Iris pigment epithelial cell (primary cell): ENCODE measurements at regions not wholly inside any gene's neighbourhood (a gene's known extent, or its start where the extent isn't known, plus 50 kb on each side); places are given as distances from the start of the nearest gene placed in this dataset.

ENCODE experiments used
- DNase-seq: peaks from one replicate; pipeline ENCODE4 v3.0.0-alpha.2; 2011; ENCODE audit warnings: low read depth

DNA sequence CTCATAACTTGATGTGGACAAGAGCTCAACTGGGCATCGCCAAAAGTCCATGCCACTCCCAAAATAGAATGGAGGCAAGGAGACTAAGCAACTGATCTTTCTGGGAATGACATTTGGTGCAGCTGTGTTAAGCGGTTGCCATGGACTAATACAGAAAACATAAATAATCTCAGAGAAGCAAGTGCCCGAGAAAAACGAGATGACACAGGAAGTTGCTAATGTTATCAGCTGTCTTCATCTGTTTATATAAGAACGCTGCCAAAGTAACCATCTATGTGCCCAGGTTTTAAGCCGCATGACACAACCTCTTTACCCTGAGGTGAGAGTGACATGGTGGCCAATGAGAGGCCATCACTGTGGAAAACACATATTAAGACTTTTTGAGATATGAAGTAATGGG lies 54.9 kb upstream of the SACS start:
- DNase-seq = peak; percentile 68

DNA sequence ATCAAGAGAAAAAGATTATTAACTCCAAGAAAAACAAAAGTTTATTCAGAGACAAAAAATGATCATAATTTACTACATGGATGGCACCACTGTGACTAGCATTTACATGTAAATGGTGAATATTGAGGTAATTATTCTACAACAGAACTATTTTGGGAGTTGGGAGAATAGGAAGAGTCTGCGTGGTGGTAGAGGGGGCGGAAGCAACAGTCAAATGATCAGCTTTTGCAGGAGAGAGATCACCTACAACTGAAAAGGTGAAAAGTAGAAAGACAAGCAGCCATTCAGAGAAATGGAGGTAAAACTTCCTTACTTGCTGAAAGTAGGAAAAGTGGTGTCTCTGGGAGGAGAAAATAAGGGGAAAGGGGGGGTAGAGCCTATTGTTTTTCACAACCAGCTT lies 62.8 kb upstream of the SACS start:
- no peak for DNase-seq

DNA sequence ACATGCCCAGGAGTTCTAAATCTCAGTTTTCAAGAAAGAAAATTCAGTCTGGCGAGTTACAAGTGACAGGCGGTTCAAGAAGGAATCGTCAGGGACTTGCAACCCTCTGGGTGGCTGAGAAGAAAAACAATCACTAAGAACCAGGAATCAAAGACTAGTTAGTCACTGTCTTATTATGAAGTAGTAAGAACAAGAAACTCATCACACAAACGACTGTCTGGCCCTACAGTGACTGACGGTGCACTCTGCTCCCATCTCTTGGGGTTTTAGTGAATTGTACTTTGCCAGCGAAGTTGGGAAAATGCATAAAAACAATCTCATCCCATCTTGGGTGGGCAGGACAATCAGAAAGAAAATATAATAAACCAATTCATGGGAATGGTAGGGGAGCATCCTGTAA lies 63.7 kb upstream of the SACS start:
- DNase-seq = no peak

DNA sequence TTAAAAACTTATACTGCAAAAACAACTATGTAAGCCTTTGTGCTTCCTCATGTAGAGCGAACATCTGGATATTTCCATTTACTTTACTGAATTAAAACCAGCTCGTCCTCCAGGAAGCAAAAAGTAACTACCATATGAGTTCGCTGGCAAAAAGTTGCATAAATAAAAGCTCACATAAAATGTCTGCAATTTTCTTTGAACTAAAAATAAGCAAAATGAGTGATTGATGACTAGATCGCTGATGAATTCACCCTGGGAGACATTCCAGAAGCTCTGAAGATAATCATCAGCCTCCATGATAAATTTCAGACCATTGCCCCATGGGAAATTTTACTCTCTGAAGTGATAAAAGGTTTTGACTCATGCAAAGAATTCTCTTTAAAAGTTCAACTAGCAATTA lies 67.3 kb upstream of the SACS start:
- DNase-seq = peak; percentile 94

DNA sequence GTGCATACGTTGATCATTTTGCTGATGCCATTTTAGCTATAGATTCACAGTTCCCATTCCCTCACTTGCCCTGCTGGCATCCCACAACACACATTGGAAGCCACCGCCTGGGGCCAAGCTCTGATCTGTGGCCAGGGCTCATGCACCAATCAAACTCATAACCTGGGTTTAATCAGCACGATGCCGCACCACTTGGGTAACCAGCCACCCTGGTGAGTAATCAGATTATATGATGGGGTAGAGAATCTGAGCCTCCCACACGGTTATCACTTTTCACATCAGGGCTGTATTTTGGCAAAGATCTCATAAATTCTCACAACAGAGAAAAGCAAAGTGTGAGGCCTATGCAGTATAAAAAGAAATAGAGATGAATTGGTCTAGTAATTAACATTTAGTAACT lies 66.0 kb upstream of the TNFRSF19 start:
- DNase-seq = peak; percentile 35

DNA sequence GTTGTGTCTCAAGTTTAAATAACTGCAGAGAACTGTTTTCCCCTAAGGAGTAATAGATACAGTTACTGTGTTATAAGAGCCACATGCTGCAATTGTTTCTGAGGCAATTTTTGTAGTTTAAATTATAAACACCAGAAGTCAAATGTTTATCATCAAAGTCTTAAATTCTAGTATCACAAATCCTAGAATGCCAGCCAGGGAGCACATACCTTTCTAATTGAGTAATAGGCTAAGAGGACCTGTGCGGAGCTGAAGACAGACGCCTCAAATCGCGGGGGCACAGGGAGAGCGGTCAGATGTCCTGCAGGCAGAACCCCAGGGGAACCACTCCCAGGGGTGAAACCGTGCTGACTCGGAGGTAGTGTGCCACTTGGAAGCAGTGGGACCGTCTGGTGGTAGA lies 65.2 kb upstream of the TNFRSF19 start:
- peak; percentile 64 for DNase-seq

DNA sequence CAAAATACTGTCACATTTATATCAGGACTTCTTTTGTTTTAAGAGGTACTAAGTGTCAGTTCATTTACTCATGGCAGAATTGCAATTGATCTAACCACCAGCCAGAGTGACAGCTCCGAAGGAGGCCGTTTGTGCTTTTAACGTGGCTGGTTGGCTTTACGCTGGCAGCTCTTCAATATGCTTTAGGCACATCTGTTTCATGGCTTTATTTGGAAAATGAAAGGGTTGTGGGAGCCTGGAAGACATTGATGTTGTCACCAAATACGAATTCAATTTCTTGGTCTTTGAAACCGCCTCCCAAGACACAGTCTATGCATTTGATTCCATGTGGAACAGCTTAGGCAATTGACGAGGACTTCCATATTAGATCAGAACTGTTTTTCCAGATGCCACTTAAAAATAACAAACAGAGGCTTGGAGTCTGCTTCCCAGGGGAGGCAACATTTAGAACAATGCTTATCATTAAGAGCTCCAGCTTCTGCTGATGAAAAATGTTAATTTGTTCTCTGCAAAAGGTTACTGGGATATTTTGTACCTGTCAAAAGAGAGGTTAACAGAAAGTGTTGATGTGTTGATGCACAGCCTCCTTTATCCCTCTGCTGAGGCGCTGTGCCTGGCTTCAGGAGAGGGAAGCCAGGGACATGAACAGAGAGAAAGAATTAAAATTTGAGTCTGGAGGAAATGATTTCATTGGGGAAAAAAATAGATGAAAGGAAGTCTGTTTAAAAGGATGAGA lies 64.0 kb upstream of the TNFRSF19 start:
- DNase-seq = no peak

DNA sequence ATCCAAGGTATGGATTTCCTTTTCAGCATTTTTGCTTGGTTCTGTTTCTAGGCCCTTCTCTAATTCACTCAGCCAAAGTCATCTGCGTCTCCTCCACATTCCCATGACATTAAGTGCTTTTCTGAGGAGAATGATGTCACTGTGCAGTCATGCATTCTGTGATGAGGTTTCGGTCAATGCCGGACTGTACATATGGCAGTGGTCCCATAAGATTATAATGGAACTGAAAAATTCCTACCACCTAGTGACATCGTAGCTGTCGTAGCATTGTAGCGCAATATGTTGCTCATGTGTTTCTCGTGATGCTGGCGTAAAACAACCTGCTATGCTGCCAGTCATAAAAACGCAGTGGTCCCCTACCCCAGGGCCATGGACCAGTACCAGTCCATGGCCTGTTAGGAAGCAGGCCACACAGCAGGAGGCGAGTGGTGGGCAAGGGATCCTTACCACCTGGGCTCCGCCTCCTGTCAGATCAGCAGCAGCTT lies 63.4 kb upstream of the TNFRSF19 start:
- peak; percentile 86 for DNase-seq

DNA sequence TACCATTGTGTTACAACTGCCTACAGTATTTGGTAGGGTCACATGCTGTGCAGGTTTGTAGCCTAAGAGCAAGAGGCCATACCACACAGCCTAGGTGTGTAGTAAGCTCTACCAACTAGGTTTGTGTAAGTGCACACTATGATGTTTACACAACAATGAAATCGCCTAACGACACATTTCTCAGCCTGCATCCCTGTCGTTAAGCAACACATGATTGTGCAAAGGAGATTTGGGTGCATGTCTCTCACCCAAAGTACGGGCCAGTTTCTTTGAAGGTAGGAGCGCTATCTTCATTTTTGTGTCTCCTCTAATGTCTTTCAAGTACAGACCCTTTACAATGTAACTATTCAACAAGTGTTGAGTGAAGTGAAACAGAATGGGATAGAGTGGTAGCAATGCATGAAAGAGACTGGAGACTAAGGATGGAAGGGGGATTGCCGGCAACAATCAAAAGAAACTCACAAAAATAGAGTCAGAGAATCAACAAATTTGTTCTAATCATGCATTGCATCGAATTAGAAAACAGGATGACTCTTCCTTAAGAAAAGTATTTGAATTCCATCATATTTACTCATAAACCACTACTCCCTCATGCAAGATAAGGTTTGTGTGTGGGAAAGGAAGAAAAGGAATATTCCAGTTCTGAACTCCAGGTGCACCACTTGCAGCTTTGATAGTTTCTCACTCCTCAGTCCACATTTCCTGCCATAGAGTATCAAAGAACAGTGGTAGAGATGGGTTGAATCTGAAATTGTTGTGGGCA lies 60.2 kb upstream of the TNFRSF19 start:
- peak; percentile 91 for DNase-seq

DNA sequence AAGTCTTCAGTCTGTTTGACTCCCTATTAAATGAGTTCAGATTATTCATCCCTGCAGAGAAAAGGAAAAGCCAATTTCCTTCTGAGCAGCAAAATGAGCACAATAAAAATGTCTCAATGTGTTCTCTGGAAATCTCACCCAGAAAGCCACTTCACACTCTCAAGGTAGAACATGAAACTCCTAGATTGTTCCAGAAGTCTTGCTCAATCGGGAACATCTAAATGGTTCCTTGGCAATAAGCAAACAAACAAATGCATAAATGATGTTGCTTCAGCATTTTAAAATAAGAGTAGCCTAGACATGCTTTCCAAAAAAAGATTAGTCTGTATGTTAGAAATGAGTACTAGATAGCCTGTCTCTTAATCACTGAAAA lies 59.7 kb upstream of the TNFRSF19 start:
- peak; percentile 68 for DNase-seq

DNA sequence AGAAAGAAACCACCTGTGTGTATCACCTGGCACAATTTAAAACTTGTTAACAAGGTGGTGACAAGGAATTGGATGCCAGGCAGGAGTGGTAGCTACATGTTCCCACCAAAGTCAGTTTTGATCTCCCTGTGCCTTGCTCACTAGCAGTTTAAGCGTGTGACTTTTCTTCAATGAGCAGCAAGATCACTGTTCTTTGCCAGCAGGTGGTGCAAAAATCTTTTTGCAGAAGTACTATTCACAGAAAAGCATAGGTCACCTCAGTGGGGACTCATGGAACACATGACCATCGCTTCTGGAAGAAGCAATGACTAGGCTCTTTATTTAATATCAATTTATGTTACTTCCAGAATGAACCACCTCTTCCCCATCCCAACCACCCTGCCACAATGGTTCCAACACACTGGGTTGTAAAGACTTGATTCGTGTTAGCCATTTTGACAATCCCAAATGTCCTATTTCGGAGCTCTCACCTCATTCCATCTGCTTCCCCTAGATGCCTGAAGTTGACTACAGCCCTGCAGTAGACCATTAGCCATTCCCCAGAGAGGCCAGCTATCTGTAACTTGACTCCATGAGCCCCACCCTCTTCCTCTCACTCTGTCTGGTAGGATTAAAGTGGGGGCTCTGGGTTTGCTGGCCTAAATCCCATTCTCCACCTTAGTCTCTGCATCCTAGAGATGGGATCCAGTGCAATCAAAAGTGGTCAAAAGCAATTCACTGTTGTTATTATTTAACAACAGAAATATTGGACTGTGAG lies 59.1 kb upstream of the TNFRSF19 start:
- peak; percentile 58 for DNase-seq

DNA sequence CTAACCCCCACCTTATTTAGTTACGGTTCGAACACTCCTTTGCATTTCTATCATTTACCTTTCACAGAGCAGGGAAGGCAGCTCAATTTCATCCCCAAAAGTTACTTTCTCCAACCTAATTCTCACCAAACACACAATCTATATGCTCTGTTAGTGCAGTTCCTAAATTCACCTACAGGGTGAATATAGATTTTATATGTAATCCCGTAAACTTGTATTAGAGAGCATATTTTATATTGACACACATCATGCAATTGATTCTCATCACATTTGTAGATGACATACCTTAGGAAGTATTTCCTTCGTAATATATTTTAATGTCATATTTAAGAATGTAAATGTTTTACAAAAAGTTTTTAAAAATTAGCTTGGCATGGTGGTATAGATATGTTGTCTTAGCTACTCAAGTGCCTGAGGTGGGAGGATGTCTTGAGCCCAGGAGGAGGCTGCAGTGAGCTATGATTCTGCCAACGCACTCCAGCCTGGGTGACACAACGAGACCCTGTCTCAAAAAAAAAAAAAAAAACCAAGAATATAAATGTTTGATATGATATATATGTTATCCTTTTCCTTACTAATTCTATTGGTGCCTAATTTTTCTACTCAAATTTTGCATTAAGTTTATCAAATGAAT lies 57.3 kb upstream of the TNFRSF19 start:
- DNase-seq = no peak

DNA sequence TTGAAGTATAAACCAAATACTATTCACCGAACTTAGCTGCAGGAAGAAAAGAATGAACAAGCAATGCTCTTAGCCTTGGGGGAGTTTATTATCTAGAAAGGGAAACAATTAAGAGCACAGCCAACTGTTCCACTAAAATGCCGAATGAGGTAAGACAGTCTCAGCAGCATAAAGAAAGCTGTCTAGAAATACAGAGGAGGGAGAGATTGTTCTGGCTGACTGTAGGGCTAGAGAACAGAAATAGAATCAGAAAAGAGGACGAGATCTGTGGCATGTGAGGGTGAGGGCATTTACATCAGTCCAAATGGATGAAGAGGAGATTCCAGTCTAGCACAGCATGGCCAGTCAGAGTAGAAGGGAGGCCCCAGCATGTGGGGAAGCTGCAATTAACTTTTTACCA lies 56.8 kb upstream of the TNFRSF19 start:
- DNase-seq = no peak

DNA sequence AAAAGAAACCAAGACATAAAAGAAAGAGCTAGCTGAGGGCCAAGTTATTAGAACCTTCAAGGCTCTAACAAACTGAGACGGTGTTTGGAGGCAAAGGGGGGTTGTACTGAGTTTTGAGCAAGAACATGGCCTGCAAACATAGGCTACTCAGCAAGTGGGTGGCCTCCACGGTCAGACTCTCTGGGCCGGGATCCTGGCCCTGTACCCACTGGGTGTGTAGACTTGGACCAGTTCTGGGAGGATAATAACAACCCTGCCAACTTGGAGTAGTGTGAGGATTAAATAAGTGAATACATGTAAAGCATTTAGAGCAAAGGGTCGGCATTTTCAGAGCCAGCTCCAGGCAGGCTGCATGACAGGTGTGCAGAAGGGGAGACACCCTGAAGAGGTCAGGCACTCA lies 56.1 kb upstream of the TNFRSF19 start:
- DNase-seq = no peak

DNA sequence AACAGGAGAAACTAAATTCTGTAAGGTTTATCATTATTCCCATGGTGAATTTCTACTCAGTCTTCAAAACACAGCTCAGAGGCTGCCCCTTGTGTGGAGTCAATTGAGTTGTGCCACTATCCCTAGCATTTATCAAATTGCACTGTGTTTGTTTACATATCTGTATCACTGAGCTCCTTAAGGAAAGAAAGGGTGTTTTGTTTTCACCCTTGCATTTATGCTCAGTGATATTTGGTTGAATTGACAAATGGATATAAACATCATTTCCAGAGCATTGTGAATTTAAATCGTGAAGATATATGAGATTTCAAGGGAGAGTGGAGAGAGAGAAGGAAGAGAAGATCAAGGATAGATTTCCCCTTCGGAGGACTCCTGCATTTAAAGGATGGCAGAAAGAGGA lies 55.1 kb upstream of the TNFRSF19 start:
- no peak for DNase-seq

DNA sequence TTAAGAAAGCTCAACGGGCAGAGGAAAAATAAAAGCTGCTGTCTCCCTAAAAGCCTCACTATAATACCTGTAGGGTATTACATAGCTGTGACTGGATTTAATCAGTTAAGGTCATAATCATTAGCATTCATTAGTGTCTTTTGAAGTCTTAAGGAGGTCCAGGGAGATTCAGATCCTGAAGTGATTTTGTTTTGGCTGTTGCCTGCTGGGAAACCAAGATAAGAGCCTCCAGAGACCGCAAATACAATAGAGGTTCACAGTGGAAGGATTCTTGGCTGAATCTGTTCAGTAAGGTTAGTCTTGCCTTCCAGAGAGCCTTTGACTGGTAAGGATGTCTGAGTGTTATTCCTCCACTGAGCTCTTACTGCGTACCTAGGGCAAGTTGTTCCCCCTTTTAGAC lies 54.0 kb upstream of the TNFRSF19 start:
- DNase-seq = no peak

DNA sequence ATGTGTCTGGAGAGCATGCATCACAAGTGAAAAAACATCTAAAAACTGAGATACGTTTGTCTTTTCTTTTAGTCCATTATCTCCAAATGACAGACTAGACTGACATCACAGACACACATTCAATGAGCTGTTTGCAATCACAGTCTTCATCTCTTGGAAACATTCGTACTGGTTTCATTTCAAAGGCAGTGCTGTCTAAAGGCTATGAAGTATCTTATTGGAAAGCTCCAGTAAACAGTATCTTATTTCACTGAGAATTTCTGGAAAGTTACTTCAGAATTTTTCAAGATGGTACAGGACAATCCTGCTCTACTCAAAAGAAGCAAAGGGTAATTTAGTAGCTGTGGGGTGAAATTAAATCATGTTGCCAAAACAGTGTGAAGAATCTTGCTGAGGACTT lies 53.5 kb upstream of the TNFRSF19 start:
- DNase-seq = peak; percentile 60

DNA sequence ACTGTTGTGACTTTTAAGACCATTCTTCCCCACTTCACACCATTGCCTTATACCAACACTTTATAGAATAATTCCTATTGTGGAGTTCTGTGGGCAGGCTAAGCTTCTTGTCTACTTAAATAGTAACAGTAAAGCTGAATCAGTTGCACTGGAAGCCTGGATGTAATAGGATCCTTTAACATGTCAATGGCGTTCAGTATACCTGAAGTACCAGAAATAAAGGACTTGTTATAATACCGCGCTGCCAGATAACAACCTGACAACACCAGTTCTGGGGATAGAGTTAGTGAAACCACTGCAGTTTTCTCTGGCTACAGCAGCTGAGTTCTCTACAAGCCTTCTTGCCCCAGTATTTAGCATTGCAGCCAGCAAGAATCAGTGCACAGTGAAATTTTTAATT lies 52.0 kb upstream of the TNFRSF19 start:
- no peak for DNase-seq
